ENCODE measurements at regions not wholly inside any gene's neighbourhood (a gene's known extent, or its start where the extent isn't known, plus 50 kb on each side); places are given as distances from the start of the nearest gene placed in this dataset.
"Not testable (repeated sequence)": the region's sequence is repeated elsewhere in the genome, so short reads cannot be mapped to it uniquely, and the experiment has no call there.

DNA sequence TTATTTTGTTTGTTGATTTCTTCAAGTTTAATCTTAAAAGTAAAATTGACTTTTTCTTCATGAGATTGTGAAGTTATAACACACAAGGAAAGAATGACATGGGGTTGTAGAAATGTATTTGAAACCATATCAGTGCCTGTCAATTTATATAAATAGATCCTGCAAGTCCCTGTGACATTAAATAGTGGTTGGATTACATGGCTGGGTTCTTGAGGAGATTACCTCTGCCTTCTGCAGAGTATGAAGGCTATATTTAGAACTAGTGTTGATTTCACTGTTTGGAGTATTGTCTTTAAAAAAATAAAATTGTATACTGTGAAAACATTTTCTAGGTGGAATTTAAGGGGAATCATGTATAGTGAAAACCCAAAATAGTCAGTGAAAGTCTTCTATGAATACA, 385.8 kb upstream of the SMIM30 start:
- no peak for DNase-seq (ENCODE audit: low spot score)
- in situ Hi-C loops (cut with HindIII; ENCODE audit: low sequenced_read_pairs): no loop called here

DNA sequence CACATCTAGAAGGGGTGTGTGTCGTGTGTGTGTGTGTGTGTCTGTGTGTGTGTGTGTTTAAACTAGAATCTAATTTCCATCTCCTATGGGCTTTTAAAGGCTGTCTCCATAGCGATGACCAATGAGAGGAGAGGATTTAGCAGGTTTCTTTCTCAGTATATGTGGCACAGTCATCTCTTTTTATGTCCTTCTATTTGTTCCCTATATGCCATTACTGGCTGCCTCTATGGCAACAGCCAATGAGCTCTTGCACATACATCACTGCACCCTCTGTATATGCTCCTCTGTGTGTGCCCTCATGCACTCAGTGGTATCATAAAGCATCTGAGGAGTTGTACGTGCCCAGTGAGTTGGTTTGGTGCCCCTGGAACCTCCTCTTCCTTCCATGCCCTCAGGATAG, 378.2 kb upstream of the SMIM30 start:
- in situ Hi-C loops (cut with HindIII; ENCODE audit: low sequenced_read_pairs); DNase-seq (ENCODE audit: low spot score): not testable (repeated sequence)

DNA sequence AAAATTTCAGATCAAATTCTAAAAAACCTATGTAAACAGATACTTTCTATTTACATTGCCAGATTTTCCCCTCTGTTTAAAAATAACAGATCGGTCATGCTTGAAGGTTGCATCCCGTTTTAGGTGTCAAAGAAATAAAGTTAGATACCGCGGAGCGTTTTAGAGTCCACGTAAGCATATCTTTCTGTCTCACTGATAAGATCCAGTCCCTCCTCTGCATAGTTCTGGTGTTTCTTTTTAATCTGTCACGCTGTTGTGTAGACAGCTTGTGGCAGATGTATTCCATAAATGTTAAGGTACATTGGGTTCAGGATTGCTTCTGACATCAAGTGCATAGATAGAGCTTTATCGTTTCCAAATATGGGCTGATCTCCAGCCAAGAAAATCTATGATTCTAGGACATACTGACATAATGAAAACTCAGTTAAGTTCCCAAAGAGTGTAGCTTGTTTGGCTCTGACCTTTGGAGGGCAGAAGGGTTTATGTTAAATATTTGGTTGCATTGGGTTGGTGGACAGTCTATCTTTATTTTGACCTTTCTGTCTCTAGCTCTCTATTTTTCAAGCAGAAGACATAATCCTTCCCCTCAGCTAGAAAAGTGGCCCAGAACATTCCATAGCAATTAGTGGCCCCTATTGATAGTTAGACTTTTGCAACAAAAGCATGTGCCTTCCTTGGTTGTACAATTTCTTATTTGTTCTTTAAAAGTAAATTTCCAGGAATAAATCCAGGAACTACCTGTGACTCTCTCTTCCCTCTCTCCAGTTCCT, 376.6 kb upstream of the SMIM30 start:
- in situ Hi-C loops (cut with HindIII; ENCODE audit: low sequenced_read_pairs); DNase-seq (ENCODE audit: low spot score): not testable (repeated sequence)

DNA sequence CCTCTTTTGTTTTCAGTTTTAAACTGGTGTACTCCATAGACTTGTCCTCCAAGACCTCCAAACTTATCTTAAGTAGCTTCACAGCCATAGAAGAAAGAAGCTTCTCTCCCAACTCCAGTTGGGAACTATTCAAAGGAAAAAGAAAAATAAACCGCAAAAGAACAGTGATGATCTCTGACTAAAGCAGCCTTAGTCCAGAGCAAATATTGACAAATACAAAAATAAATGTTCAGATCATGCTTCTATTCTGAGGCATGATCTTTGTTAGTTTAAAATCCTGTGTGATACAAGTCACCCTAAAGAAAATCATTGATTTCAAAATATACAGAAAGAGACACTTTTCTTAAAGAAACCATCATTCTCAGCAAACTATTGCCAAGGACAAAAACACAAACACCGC, 373.0 kb upstream of the SMIM30 start:
- in situ Hi-C loops (cut with HindIII; ENCODE audit: low sequenced_read_pairs): no loop called here
- DNase-seq (ENCODE audit: low spot score): no peak

DNA sequence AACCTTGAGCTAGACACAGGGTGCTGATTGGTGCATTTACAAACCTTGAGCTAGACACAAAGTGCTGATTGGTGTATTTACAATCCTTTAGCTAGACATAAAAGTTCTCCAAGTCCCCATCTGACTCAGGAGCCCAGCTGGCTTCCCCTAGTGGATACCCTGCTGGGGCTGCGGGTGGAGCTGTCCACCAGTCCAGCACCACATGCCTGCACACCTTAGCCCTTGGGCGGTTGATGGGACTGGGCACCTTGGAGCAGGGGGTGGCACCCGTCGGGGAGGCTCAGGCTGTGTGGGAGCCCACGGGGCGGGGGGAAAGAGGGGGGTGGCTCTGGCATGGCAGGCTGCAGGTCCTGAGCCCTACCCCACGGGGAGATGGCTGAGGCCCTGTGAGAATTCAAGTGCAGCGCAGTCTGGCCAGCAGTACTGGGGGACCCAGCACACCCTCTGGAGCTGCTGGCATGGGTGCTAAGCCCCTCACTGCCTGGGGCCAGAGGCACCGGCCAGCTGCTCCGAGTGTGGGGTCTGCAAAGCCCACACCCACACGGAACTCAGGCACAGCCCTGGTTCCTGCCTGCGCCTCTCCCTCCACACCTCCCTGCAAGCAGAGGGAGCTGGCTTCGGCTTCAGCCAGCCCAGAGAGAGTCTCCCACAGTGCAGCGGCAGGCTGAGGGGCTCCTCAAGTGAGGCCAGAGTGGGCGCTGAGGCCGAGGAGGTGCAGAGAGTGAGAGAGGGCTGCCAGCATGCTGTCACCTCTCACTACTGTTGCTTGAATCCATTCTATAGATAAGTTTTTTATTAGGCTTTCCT, 369.8 kb upstream of the SMIM30 start:
- in situ Hi-C loops (cut with HindIII; ENCODE audit: low sequenced_read_pairs): no loop called here
- DNase-seq (ENCODE audit: low spot score): no peak

DNA sequence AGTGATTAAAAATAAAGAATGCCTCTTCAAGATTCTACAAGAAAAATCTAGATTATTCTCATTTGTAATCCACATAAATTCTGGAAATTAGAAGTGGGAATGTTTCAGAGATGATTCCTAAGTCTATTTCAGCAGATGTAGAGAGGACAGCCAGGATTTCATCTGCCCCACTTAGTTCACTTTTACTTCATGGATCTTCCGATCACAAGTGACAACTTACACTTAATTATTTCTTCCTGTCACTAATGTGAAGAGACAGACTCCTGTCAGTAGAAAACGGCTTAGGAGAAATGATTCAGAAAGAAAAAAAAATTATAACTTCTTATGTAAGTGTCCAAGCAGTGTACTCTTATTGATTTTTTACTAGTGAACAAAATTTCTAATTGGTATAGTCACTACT, 368.2 kb upstream of the SMIM30 start:
- in situ Hi-C loops (cut with HindIII; ENCODE audit: low sequenced_read_pairs): no loop called here
- DNase-seq (ENCODE audit: low spot score): no peak

DNA sequence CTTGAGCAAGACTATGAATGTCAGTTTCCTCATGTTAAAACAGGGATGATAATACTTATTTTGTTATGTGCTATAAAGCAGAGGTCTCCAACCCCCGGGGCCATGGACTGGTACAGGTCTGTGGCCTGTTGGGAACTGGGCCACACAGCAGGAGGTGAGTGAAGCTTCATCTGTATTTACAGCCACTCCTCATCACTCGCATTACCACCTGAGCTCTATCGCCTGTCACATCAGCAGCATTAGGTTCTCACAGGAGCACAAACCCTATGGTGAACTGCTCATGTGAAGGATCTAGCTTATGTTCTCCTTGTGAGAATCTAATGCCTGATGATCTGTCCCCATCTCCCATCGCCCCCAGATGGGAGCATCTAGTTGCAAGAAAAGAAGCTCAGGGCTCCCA, 365.3 kb upstream of the SMIM30 start:
- in situ Hi-C loops (cut with HindIII; ENCODE audit: low sequenced_read_pairs): no loop called here

DNA sequence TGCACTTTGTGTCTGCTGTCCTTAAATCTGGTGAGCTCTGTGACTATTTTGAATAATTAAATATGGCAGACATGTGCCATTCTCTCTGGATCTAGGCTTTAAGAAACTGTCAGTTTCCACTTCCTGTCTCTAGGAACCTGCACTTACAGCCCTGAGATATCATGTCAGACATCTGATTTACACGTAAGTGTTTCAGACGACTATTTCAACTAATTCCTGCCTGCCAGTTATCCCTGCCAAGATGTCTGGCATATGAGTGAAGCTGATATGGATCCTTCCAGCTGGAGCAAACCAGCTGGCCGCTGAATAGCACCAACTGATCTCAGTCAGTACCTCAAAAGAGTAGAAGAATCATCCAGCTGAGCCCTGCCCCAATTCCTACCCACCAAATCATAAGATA, 362.2 kb upstream of the SMIM30 start:
- in situ Hi-C loops (cut with HindIII; ENCODE audit: low sequenced_read_pairs): no loop called here
- no peak for DNase-seq (ENCODE audit: low spot score)

More for the DNA sequence above, 365.3 kb upstream of the SMIM30 start:
- no peak for DNase-seq (ENCODE audit: low spot score)

DNA sequence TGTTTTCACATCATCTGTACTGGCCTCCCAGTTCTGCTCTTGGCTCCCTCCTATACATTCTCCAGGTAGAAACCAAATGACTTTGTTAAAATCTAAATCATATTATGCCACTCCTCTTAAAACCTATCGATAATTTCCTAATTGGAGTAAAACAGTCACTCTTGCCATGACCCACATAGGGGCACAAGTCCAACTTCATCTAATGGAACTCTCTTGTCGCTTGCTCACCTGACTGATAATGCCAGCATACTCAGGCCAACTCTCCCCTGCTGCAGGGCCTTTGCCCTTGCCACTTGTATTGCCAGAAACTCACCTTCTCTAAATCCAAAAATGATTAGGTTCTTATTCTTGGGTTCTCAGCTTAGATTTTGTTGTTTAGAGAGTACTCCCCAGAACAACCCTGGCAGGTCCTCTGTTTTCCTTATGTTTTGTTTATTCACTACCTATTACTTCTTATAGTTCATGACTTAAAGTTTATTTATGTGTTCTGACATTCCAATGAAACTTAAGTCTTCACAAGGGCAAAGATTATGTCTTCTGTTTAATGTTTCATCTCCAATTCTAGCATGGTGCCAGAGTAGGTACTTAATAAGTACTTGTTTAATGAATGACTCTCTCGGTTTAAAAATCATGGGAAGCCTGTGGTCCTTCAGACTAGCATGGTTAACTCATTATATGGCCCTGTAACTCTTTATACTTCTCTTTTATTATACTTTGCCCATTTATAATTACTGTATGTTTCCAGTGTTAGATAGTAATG, 345.9 kb upstream of the SMIM30 start:
- in situ Hi-C loops (cut with HindIII; ENCODE audit: low sequenced_read_pairs): no loop called here
- no peak for DNase-seq (ENCODE audit: low spot score)

DNA sequence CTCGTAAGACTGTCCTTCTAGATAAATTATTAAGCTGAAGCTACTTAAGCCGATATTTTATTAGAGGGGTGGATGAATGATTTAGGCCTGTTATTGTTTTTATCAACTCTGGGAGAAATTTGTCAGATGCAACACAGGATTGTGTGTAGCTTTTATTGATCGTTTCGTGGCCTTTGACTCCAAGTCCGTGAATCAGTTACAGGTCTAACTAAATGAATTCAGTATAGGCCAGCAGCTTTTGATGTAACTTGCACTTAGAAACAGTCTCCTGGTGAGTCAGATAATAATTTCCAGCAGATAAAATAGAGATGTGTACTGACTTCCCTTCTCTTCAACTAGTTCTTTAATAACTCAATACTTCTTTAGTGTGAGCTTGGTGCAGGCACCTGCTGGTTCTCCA, 341.7 kb upstream of the SMIM30 start:
- in situ Hi-C loops (cut with HindIII; ENCODE audit: low sequenced_read_pairs): no loop called here
- no peak for DNase-seq (ENCODE audit: low spot score)

DNA sequence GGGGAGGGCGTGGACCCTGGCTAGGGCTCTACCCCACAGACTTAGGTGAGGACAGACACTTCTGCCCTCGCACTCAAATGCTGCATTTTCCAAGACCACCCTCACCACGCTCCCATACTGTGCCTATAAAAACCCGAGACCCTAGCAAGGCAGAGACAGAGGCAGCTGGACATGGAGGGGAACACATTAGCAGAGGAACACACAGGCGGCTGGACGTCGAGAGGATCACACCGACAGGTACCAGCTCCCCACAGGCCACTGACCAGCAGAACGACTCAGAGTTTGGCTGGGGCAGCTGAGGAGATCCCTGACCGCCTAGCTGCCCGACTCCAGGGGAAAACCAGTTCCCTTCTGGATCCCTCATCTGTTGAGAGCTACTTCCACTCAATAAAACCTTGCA, 338.2 kb upstream of the SMIM30 start:
- no peak for DNase-seq (ENCODE audit: low spot score)
- in situ Hi-C loops (cut with HindIII; ENCODE audit: low sequenced_read_pairs): no loop called here

DNA sequence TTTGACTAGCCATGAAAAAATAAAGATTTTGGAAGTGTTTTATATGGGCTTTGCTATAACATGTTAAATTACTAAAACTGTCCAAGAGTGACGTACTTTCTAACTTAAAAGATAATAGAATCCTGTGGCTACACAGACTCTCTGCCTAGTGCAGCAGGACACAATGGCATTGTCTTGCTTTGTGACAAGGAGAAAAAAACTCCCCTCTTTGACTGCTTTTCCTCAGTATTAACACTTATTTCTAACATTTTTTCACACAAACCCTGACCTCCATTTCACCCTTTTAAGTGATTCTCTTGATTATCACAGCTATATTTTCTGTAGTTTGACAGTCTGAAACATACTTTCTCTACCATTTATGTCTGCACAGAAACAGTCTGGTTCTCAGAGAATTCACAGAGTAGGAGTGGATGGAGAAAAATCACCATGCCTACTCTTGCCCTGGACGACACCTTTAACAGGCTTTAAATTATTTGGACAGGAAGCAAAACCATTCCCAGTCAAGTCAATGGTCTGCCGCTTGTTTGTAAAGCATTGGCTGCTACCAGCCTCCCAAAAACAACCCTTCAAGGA, 336.3 kb upstream of the SMIM30 start:
- in situ Hi-C loops (cut with HindIII; ENCODE audit: low sequenced_read_pairs): no loop called here

DNA sequence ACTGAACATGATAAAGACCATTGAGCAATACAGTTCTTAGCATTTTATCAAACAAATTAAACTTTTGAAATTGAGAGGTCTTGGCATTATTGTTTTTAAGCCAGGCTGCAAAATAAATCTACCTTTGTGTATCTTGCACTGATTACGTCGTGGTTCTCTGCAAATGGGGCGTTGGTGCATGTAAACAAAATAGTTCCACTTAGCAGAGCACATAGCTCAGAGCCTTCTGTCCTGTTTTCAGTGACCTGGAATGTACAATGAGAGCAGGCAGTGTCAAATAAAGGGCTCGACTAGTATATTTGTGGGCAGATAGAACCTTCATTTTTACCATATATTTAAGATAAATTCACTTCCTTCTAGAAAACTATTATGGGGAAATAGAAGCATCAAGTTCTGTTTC, 333.9 kb upstream of the SMIM30 start:
- no peak for DNase-seq (ENCODE audit: low spot score)
- in situ Hi-C loops (cut with HindIII; ENCODE audit: low sequenced_read_pairs): no loop called here

More for the DNA sequence above, 336.3 kb upstream of the SMIM30 start:
- DNase-seq (ENCODE audit: low spot score): no peak

DNA sequence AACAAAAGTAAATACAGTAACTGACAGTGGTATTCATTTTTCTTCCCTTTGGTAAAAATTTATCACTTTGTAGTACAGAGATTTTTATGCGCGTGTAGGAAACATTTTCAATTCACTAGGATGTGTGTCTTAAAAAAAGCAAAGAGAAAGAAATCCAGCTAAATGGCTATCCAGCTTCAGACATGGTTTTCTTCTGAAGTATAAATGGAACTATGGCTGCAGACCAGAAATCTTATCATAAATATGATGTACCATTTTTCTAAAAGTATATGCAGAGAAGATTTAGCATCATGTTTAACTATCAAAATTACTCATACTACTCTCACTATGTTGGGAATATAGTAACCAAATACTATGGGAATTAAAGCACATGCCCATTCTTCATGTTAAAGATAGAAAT, 328.4 kb upstream of the SMIM30 start:
- DNase-seq (ENCODE audit: low spot score): no peak
- in situ Hi-C loops (cut with HindIII; ENCODE audit: low sequenced_read_pairs): no loop called here

DNA sequence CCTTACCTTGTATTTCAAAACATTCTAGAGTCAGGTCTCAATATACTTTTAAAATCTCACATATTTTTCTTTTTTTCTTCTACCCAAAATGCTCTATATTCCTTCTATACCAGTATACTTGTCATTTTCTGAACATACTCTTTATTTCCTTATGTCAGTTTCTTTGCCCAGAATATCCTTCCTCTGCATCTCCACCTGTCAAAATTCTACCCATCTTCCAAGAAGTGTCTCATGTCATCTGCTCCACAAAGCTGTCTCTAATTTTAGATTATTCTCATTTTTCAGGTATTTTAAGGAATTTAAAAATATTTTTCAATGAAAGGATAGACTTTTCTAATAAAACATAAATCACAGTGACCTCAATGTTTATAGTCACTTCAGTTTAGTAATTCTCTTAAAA, 328.0 kb upstream of the SMIM30 start:
- DNase-seq (ENCODE audit: low spot score): no peak
- in situ Hi-C loops (cut with HindIII; ENCODE audit: low sequenced_read_pairs): no loop called here

DNA sequence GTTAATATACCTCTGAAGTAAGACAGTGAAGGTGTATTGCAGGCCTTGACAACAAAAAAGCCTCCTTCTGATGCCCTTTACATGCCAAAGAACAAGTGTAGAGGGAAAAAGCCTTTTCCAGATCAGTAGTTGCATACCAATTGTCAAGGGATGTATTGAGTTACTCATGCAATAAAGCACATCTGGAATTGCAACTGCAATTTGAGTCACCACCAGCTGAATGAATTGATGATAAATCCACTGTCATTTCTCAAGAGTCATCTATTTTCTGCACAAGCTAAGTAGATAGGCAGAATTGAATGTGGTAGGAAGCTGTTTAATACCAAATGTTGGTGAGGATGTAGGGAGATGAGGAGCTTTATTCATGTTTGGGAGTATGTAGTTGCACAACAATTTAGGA, 325.9 kb upstream of the SMIM30 start:
- no peak for DNase-seq (ENCODE audit: low spot score)
- in situ Hi-C loops (cut with HindIII; ENCODE audit: low sequenced_read_pairs): no loop called here

DNA sequence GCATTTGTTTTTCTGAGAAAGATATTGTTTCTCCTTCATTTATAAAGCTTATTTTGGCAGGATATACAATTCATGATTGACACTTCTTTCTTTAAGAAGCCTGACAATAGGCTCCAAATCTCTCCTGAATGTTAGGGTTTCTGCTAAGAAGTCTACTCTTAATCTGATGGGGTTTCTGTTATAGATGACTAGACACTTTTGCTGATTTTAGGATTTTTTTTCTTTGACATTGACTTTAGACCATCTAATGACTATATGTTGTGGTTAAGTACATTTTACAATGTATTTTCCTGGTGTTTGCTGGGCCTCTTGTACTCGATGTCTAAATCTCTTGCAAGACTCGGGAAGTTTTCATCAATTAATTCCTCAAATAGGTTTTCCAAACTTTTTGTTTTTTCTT, 321.8 kb upstream of the SMIM30 start:
- no peak for DNase-seq (ENCODE audit: low spot score)
- in situ Hi-C loops (cut with HindIII; ENCODE audit: low sequenced_read_pairs): no loop called here

DNA sequence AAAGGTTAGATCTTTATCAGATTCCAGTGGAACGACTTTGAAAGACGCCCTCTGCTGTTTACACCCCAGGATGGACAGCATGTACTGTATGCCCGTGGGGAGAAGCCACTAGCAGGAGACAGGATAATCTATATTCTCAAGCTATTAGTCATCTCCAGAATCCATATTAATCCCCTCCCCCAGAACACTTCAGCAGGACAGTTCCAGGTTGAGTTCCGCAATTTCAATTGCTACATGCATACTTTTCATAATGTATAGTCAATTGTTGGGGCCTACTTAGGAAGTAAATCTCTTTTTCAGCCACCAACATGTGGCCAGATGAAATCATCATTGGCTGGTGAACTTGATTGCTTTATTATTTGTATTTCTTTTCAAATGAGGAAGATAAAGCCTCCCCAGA, 313.1 kb upstream of the SMIM30 start:
- DNase-seq (ENCODE audit: low spot score): no peak
- in situ Hi-C loops (cut with HindIII; ENCODE audit: low sequenced_read_pairs): no loop called here

DNA sequence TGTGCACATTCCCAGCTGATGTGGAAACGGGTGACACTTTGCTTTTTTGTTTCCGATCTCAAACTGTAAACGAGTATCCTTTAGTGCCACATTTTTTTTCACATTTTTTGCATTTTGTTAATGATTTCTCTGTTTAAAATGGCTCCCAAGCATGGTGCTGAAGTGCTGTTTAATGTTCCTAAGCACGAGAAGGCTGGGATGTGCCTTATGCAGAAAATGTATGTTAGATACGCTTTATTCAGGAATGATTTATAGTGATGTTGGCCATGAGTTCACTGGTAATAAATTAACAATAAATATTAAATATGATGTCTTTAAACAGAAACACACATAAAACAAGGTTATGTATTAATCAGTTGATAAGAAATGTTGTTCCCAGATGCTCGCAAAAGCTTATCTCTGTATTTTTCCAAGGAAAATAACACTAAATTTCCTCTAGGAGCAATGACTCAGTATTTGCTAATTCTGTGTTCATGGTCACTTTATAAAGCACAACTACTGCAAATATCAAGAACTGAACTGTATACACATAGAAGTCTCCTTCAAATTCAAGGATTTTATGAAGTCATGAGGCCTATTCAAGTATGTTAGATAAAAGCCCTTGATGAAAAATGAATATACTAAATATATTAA, 305.9 kb upstream of the SMIM30 start:
- no peak for DNase-seq (ENCODE audit: low spot score)
- in situ Hi-C loops (cut with HindIII; ENCODE audit: low sequenced_read_pairs): no loop called here

All from G401 (cell line).